ENCODE measurements at regions not wholly inside any gene's neighbourhood (a gene's known extent, or its start where the extent isn't known, plus 50 kb on each side); places are given as distances from the start of the nearest gene placed in this dataset.

DNA sequence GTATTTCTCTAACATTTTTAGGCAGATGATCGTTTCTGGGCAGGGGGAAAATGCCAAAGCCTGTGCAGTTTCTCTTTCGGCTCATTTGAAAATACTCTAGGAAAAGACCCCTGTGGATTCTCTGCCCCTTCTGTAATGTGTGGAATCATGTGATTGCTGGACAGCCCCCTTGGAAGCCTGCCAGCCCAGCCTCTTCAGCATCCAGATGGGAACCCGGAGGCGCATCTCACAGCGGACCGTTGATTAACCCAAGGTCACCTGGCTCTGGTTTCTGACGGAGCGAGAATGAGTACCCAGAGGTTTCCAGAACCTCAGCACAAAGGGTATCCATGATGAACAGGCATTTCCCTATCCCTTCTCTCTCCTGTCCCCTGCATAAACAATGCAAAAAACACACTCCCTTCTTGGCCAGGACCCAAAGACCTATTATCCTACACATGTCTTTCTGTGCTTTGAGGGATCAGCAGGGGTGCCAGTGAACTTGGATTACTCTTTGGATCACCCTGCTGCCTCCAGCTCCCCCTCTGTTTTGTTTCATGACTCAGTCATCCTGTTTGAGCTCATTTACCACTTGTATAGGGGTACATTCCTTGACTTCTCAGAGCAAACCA, 957.1 kb upstream of the RBFOX1 start:
- H3K4me3 ChIP-seq (ENCODE audit: low read depth, low read length) = no peak overlapping the region
- ChIA-PET POLR2A (no interaction called here), CTCF (no interaction called here)
- TF ChIP-seq PRDM1 (tag by site-specific recombination; IDR thresholded peaks at IDR 0.05) = no peak
- no peak for TF ChIP-seq ZNF426 (tag by site-specific recombination; IDR thresholded peaks at IDR 0.05)
- no peak for TF ChIP-seq OSR2 (tag by site-specific recombination; IDR thresholded peaks at IDR 0.05)
- no peak for TF ChIP-seq ZNF10 (tag by site-specific recombination; IDR thresholded peaks at IDR 0.05)
- TF ChIP-seq ZNF404 (tag by site-specific recombination; IDR thresholded peaks at IDR 0.05) = no peak
- TF ChIP-seq ZNF184 (tag by site-specific recombination; IDR thresholded peaks at IDR 0.05) = no peak
- TF ChIP-seq, protein P1, sequence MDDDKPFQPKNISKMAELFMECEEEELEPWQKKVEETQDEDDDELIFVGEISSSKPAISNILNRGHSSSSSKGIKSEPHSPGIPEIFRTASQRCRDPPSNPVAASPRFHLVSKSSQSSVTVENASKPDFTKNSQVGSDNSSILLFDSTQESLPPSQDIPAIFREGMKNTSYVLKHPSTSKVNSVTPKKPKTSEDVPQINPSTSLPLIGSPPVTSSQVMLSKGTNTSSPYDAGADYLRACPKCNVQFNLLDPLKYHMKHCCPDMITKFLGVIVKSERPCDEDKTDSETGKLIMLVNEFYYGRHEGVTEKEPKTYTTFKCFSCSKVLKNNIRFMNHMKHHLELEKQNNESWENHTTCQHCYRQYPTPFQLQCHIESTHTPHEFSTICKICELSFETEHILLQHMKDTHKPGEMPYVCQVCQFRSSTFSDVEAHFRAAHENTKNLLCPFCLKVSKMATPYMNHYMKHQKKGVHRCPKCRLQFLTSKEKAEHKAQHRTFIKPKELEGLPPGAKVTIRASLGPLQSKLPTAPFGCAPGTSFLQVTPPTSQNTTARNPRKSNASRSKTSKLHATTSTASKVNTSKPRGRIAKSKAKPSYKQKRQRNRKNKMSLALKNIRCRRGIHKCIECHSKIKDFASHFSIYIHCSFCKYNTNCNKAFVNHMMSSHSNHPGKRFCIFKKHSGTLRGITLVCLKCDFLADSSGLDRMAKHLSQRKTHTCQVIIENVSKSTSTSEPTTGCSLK (tag by site-specific recombination; IDR thresholded peaks at IDR 0.05) = no peak
- TF ChIP-seq ZNF621 (tag by site-specific recombination; IDR thresholded peaks at IDR 0.05) = no peak
- TF ChIP-seq, protein P2, sequence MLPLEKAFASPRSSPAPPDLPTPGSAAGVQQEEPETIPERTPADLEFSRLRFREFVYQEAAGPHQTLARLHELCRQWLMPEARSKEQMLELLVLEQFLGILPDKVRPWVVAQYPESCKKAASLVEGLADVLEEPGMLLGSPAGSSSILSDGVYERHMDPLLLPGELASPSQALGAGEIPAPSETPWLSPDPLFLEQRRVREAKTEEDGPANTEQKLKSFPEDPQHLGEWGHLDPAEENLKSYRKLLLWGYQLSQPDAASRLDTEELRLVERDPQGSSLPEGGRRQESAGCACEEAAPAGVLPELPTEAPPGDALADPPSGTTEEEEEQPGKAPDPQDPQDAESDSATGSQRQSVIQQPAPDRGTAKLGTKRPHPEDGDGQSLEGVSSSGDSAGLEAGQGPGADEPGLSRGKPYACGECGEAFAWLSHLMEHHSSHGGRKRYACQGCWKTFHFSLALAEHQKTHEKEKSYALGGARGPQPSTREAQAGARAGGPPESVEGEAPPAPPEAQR (tag by site-specific recombination; IDR thresholded peaks at IDR 0.05) = no peak
- TF ChIP-seq BCL11A (tag by site-specific recombination; IDR thresholded peaks at IDR 0.05; ENCODE audit: low read depth) = no peak
- no peak for TF ChIP-seq KLF16 (tag by site-specific recombination; IDR thresholded peaks at IDR 0.05)
- TF ChIP-seq, protein P3, sequence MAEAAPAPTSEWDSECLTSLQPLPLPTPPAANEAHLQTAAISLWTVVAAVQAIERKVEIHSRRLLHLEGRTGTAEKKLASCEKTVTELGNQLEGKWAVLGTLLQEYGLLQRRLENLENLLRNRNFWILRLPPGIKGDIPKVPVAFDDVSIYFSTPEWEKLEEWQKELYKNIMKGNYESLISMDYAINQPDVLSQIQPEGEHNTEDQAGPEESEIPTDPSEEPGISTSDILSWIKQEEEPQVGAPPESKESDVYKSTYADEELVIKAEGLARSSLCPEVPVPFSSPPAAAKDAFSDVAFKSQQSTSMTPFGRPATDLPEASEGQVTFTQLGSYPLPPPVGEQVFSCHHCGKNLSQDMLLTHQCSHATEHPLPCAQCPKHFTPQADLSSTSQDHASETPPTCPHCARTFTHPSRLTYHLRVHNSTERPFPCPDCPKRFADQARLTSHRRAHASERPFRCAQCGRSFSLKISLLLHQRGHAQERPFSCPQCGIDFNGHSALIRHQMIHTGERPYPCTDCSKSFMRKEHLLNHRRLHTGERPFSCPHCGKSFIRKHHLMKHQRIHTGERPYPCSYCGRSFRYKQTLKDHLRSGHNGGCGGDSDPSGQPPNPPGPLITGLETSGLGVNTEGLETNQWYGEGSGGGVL (tag by site-specific recombination; IDR thresholded peaks at IDR 0.05) = no peak
- TF ChIP-seq, protein P4, sequence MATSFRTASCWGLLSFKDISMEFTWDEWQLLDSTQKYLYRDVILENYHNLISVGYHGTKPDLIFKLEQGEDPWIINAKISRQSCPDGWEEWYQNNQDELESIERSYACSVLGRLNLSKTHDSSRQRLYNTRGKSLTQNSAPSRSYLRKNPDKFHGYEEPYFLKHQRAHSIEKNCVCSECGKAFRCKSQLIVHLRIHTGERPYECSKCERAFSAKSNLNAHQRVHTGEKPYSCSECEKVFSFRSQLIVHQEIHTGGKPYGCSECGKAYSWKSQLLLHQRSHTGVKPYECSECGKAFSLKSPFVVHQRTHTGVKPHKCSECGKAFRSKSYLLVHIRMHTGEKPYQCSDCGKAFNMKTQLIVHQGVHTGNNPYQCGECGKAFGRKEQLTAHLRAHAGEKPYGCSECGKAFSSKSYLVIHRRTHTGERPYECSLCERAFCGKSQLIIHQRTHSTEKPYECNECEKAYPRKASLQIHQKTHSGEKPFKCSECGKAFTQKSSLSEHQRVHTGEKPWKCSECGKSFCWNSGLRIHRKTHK (tag by site-specific recombination; IDR thresholded peaks at IDR 0.05) = no peak
- no peak for TF ChIP-seq SP7 (tag by site-specific recombination; IDR thresholded peaks at IDR 0.05)
- TF ChIP-seq ZNF561 (tag by site-specific recombination; IDR thresholded peaks at IDR 0.05; ENCODE audit: borderline replicate concordance) = no peak
- no peak overlapping the region for H3K27ac ChIP-seq (ENCODE audit: extremely low read depth, low read depth, low read length)
- H3K4me1 ChIP-seq (ENCODE audit: control insufficient read depth, insufficient read depth, low read length) = no peaks in the 10 kb centered on the region
- no peaks in the 10 kb centered on the region for H3K36me3 ChIP-seq (ENCODE audit: control insufficient read depth in 2 of 2, insufficient read depth in 1 of 2, low read length in 2 of 2)
- no peaks in the 10 kb centered on the region for H3K9me3 ChIP-seq (ENCODE audit: control insufficient read depth, insufficient read depth, low read depth, low read length)

DNA sequence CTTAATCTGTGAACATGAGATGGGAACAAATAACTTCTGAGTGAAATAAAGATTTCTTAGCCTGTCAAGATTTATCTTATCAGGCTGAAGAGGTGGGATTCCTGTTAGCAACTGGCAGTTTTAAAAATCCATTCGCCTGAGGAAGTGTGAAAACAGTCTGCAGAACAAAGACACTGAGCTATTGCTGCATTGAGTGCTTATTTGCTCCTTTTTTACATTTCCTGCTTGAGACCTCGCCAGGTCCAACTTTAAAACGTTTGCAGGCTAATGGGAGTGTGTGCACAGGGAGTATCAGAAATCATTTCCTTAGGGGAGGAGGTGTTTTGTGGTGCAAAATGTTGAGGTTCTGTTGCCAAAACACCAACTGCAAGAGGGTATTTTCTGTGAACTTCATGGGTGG, 957.8 kb upstream of the RBFOX1 start:
- Histone ChIP-seq H3K4me1 (ENCODE audit: control insufficient read depth, insufficient read depth, low read length) (no peaks in the 10 kb centered on the region), H3K4me3 (ENCODE audit: low read depth, low read length) (no peak overlapping the region), H3K9me3 (ENCODE audit: control insufficient read depth, insufficient read depth, low read depth, low read length) (no peaks in the 10 kb centered on the region), H3K36me3 (ENCODE audit: control insufficient read depth in 2 of 2, insufficient read depth in 1 of 2, low read length in 2 of 2) (no peaks in the 10 kb centered on the region), H3K27ac (ENCODE audit: extremely low read depth, low read depth, low read length) (no peak overlapping the region)
- TF ChIP-seq ZNF157 (tag by site-specific recombination; IDR thresholded peaks at IDR 0.05) = no peak
- TF ChIP-seq ZNF48 (tag by site-specific recombination; IDR thresholded peaks at IDR 0.05) = no peak
- TF ChIP-seq ZNF701 (tag by site-specific recombination; IDR thresholded peaks at IDR 0.05) = no peak
- TF ChIP-seq ZNF221 (tag by site-specific recombination; IDR thresholded peaks at IDR 0.05; ENCODE audit: borderline replicate concordance) = no peak
- CTCF ChIA-PET = no interaction called here
- POLR2A ChIA-PET = no interaction called here

Measured in HEK293 (cell line).